MM.1S (cell line): ENCODE measurements at regions not wholly inside any gene's neighbourhood (a gene's known extent, or its start where the extent isn't known, plus 50 kb on each side); places are given as distances from the start of the nearest gene placed in this dataset.

ENCODE experiments used
- DNase-seq: peaks from one replicate; pipeline ENCODE4 v3.0.0-alpha.2; 2015
- H2AFZ ChIP-seq: fragments of 300-600 bp; sonication (generic); 2 replicates; pipeline ENCODE4 v1.6.0; 2016; ENCODE audit warnings: antibody characterized with exemption, low read length
- H3F3A ChIP-seq: fragments of 300-600 bp; sonication (generic); 2 replicates; pipeline ENCODE4 v1.6.1; 2016; ENCODE audit warnings: mild to moderate bottlenecking, antibody characterized with exemption, low read length, moderate library complexity, mixed read lengths; ENCODE audit not compliant: insufficient read depth
- H3K27ac ChIP-seq: fragments of 300-600 bp; sonication (generic); 2 replicates; pipeline ENCODE4 v1.5.1; 2016; ENCODE audit warnings: mild to moderate bottlenecking, low read length
- H3K27me3 ChIP-seq: fragments of 300-600 bp; sonication (generic); replicated peaks from 2 replicates; pipeline ENCODE4 v1.6.0; 2016; ENCODE audit warnings: low read length; ENCODE audit not compliant: insufficient read depth
- H3K36me3 ChIP-seq: fragments of 300-600 bp; sonication (generic); replicated peaks from 2 replicates; pipeline ENCODE4 v1.6.1; 2016; ENCODE audit warnings: mild to moderate bottlenecking, low read length, mixed read lengths; ENCODE audit not compliant: insufficient read depth
- H3K4me1 ChIP-seq: fragments of 300-600 bp; sonication (generic); 2 replicates; pipeline ENCODE4 v1.6.1; 2016; ENCODE audit warnings: low read length, mixed read lengths
- H3K4me2 ChIP-seq: fragments of 300-600 bp; sonication (generic); 2 replicates; pipeline ENCODE4 v1.6.0; 2016; ENCODE audit warnings: low read depth, low read length
- H3K4me3 ChIP-seq: fragments of 300-600 bp; sonication (generic); 2 replicates; pipeline ENCODE4 v1.5.1; 2016; ENCODE audit warnings: low read length, mixed read lengths
- H3K79me2 ChIP-seq: fragments of 300-600 bp; sonication (generic); 2 replicates; pipeline ENCODE4 v1.6.1; 2016; ENCODE audit warnings: mixed run types, low read length, mixed read lengths
- H3K9ac ChIP-seq: fragments of 300-600 bp; sonication (generic); 2 replicates; pipeline ENCODE4 v1.6.1; 2016; ENCODE audit warnings: low read length, mixed read lengths
- H3K9me2 ChIP-seq: fragments of 300-600 bp; sonication (generic); replicated peaks from 2 replicates; pipeline ENCODE4 v1.6.1; 2016; ENCODE audit warnings: mild to moderate bottlenecking, low read length, mixed read lengths; ENCODE audit not compliant: insufficient read depth
- H3K9me3 ChIP-seq: fragments of 300-600 bp; sonication (generic); replicated peaks from 2 replicates; pipeline ENCODE4 v1.6.1; 2016; ENCODE audit warnings: mild to moderate bottlenecking, low read length, mixed read lengths; ENCODE audit not compliant: insufficient read depth
- H4K20me1 ChIP-seq: fragments of 300-600 bp; sonication (generic); 2 replicates; pipeline ENCODE4 v1.6.1; 2016; ENCODE audit warnings: mild to moderate bottlenecking, low read length, moderate library complexity, mixed read lengths; ENCODE audit not compliant: insufficient read depth
- CTCF ChIP-seq: fragments of 300-600 bp; sonication (generic); IDR thresholded peaks from 2 replicates; pipeline ENCODE4 v1.5.1; 2016; ENCODE audit warnings: antibody characterized with exemption, low read length, mixed read lengths
- EZH2 ChIP-seq: fragments of 300-600 bp; sonication (generic); optimal IDR thresholded peaks from 2 replicates; pipeline ENCODE3; 2017; ENCODE audit warnings: low read depth, mild to moderate bottlenecking, antibody characterized with exemption, low read length, mixed read lengths
- EZH2phosphoT487 ChIP-seq: fragments of 300-600 bp; sonication (generic); IDR thresholded peaks from 2 replicates; pipeline ENCODE4 v1.6.1; 2018; ENCODE audit warnings: antibody characterized with exemption, low read length

- peaks cover 19% of the 10 kb centered on the region; the same call in 1 of the 2 replicates for H3K79me2 ChIP-seq
- H4K20me1 ChIP-seq = no peaks in the 10 kb centered on the region
- TF ChIP-seq EZH2phosphoT487 (no peak), EZH2 (no peak), CTCF (no peak)
- no peak for DNase-seq
- no peak overlapping the region for H3K4me2 ChIP-seq
- no peaks in the 10 kb centered on the region for H3K4me1 ChIP-seq
- no peak overlapping the region for H3K27ac ChIP-seq
- H3F3A ChIP-seq = no peaks in the 10 kb centered on the region
- H2AFZ ChIP-seq = no peak overlapping the region
- H3K9ac ChIP-seq = no peak overlapping the region
- H3K27me3 ChIP-seq = no peaks in the 10 kb centered on the region
- H3K9me2 ChIP-seq = no peaks in the 10 kb centered on the region
- no peak overlapping the region for H3K4me3 ChIP-seq
- no peaks in the 10 kb centered on the region for H3K9me3 ChIP-seq
- H3K36me3 ChIP-seq = no peaks in the 10 kb centered on the region
Measured at GRCh38 chr13:73985783-73986182, 148.4 kb downstream of the KLF12 start.

- H3K9ac ChIP-seq = no peak overlapping the region
- no peaks in the 10 kb centered on the region for H3K27me3 ChIP-seq
- peaks cover 19% of the 10 kb centered on the region; the same call in 1 of the 2 replicates for H3K79me2 ChIP-seq
- H3K27ac ChIP-seq = no peak overlapping the region
- no peaks in the 10 kb centered on the region for H3K4me1 ChIP-seq
- no peaks in the 10 kb centered on the region for H3K36me3 ChIP-seq
- no peak overlapping the region for H3K4me3 ChIP-seq
- no peaks in the 10 kb centered on the region for H3K9me3 ChIP-seq
- no peak for DNase-seq
- H4K20me1 ChIP-seq = no peaks in the 10 kb centered on the region
- H2AFZ ChIP-seq = no peak overlapping the region
- no peaks in the 10 kb centered on the region for H3K9me2 ChIP-seq
- H3K4me2 ChIP-seq = no peak overlapping the region
- H3F3A ChIP-seq = no peaks in the 10 kb centered on the region
- TF ChIP-seq CTCF = no peak
- no peak for TF ChIP-seq EZH2phosphoT487
- TF ChIP-seq EZH2 = no peak
Measured at GRCh38 chr13:73984949-73985691, 149.1 kb downstream of the KLF12 start.

- Histone ChIP-seq H3K27me3 (no peaks in the 10 kb centered on the region), H2AFZ (no peak overlapping the region), H4K20me1 (no peaks in the 10 kb centered on the region), H3K4me1 (no peaks in the 10 kb centered on the region), H3K9me2 (no peaks in the 10 kb centered on the region), H3F3A (no peaks in the 10 kb centered on the region), H3K4me3 (no peak overlapping the region), H3K4me2 (no peak overlapping the region), H3K9ac (no peak overlapping the region), H3K9me3 (no peaks in the 10 kb centered on the region), H3K27ac (no peak overlapping the region), H3K36me3 (no peaks in the 10 kb centered on the region), H3K79me2 (peaks cover 15% of the 10 kb centered on the region; the same call in 1 of the 2 replicates)
- no peak for DNase-seq
- TF ChIP-seq CTCF (no peak), EZH2 (no peak), EZH2phosphoT487 (no peak)
Measured at GRCh38 chr13:73984201-73984600, 150.0 kb downstream of the KLF12 start.
